GM12892 (cell line): ENCODE measurements at regions not wholly inside any gene's neighbourhood (a gene's known extent, or its start where the extent isn't known, plus 50 kb on each side); places are given as distances from the start of the nearest gene placed in this dataset.
"Not testable (repeated sequence)": the region's sequence is repeated elsewhere in the genome, so short reads cannot be mapped to it uniquely, and the experiment has no call there.

Experiments
- DNase-seq: peaks from one replicate; pipeline ENCODE4 v3.0.0; 2011; ENCODE audit not compliant: insufficient read length
- FAIRE-seq: peaks from 2 replicates; lab custom pipeline; 2011; peaks lifted over from hg19 to GRCh38; lab: Jason Lieb, UNC
- POLR2A ChIP-seq: IDR thresholded peaks from 2 replicates; pipeline ENCODE4 v1.6.1; 2011; ENCODE audit warnings: low read depth, low read length, control low read depth
- POLR2AphosphoS5 ChIP-seq: IDR thresholded peaks from 2 replicates; pipeline ENCODE4 v1.6.1; 2011; ENCODE audit warnings: low read depth, low read length, control low read depth
- TAF1 ChIP-seq: IDR thresholded peaks from 2 replicates; pipeline ENCODE4 v1.6.1; 2011; ENCODE audit warnings: low read depth, mild to moderate bottlenecking, control low read depth, low read length, borderline replicate concordance

GRCh38 chr6:14770572-14770971 is 475.3 kb upstream of the JARID2 start:
- no peak for FAIRE-seq
- TF ChIP-seq TAF1 (no peak), POLR2AphosphoS5 (no peak), POLR2A (no peak)
- DNase-seq = no peak

- FAIRE-seq (no peak), DNase-seq (no peak)
- TF ChIP-seq POLR2A (no peak), TAF1 (no peak), POLR2AphosphoS5 (no peak)
Observed at GRCh38 chr6:14771016-14771415, 474.9 kb upstream of the JARID2 start.

- DNase-seq (no peak), FAIRE-seq (no peak)
- TF ChIP-seq POLR2A = no peak
- TF ChIP-seq POLR2AphosphoS5 = no peak
- no peak for TF ChIP-seq TAF1
Observed at GRCh38 chr6:14772188-14772587, 473.7 kb upstream of the JARID2 start.

- no peak for DNase-seq
- TF ChIP-seq POLR2AphosphoS5 = no peak
- no peak for TF ChIP-seq POLR2A
- no peak for TF ChIP-seq TAF1
- FAIRE-seq = no peak
Observed at GRCh38 chr6:14775528-14775927, 470.3 kb upstream of the JARID2 start.

- DNase-seq (no peak), FAIRE-seq (no peak)
- TF ChIP-seq POLR2AphosphoS5 (no peak), POLR2A (no peak)
Observed at GRCh38 chr6:14776307-14776706, 469.6 kb upstream of the JARID2 start.

- FAIRE-seq (no peak), DNase-seq (no peak)
- TF ChIP-seq TAF1 (no peak), POLR2AphosphoS5 (no peak), POLR2A (no peak)
Observed at GRCh38 chr6:14781772-14782525, 463.9 kb upstream of the JARID2 start.

- FAIRE-seq = not testable (repeated sequence)
Observed at GRCh38 chr6:14782921-14783464, 462.9 kb upstream of the JARID2 start.

GRCh38 chr6:14783594-14783993 is 462.3 kb upstream of the JARID2 start:
- no peak for TF ChIP-seq TAF1
- TF ChIP-seq POLR2AphosphoS5 = no peak
- TF ChIP-seq POLR2A = no peak
- DNase-seq = no peak
- FAIRE-seq = no peak

More at GRCh38 chr6:14782921-14783464, 462.9 kb upstream of the JARID2 start:
- not testable (repeated sequence) for DNase-seq

GRCh38 chr6:14784596-14785492 is 461.0 kb upstream of the JARID2 start:
- TF ChIP-seq POLR2AphosphoS5 (no peak), TAF1 (no peak), POLR2A (no peak)
- FAIRE-seq (no peak), DNase-seq (no peak)

GRCh38 chr6:14785493-14785790 is 460.4 kb upstream of the JARID2 start:
- TF ChIP-seq POLR2AphosphoS5 (no peak), POLR2A (no peak), TAF1 (no peak)
- DNase-seq (no peak), FAIRE-seq (no peak)

- DNase-seq = no peak
- no peak for TF ChIP-seq POLR2A
- no peak for FAIRE-seq
Observed at GRCh38 chr6:14786008-14786407, 459.9 kb upstream of the JARID2 start.

- FAIRE-seq = no peak
- TF ChIP-seq TAF1 (no peak), POLR2AphosphoS5 (no peak), POLR2A (no peak)
- DNase-seq = no peak
Observed at GRCh38 chr6:14786455-14786854, 459.4 kb upstream of the JARID2 start.
